ENCODE measurements at regions not wholly inside any gene's neighbourhood (a gene's known extent, or its start where the extent isn't known, plus 50 kb on each side); places are given as distances from the start of the nearest gene placed in this dataset.
"Not testable (repeated sequence)": the region's sequence is repeated elsewhere in the genome, so short reads cannot be mapped to it uniquely, and the experiment has no call there.

DNA sequence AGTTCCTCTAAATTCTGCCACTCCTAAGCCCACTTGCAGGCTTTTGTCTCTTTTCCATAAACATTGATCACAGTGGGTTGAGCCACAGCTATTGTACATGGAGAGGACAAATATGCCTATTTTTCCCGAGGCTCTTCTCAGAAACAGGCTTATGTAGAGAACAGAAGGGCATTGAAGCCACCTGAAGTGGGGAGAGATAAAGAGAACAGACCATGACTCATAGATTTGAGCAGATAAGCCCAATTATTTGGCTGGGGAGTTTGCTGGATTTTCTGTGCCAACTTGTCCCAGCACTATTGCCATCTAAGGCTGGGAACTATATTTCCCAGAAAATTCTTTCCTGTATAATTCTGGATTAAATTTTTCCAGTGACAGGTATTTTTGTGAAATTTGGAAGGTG lies 446.1 kb upstream of the RPS6KA3 start:
- no peak for DNase-seq (ENCODE audit: low read depth)

- DNase-seq (ENCODE audit: low read depth): no peak
These were observed 444.7 kb upstream of the RPS6KA3 start for GRCh38 chrX:20711366-20711765.

- no peak for DNase-seq (ENCODE audit: low read depth)
These were observed 426.4 kb upstream of the RPS6KA3 start for GRCh38 chrX:20693078-20693477.

DNA sequence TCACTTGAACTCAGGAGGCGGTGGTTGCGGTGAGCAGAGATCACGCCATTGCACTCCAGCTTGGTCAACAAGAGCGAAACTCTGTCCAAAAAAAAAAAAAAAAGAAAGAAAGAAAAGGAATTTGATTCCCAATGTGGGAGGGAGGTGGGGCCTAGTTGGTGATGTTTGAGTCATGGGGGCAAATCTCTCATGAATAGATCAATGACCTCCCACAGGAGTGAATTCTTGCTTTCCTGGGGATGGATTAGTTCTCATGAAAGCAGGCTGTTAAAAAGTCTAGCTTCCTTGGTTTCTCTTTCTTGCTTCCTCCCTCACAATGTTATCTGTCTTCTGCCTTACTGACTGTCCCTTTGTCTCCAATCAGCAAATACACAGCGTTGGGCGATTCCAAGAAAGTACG lies 419.5 kb upstream of the RPS6KA3 start:
- DNase-seq (ENCODE audit: low read depth): no peak

- DNase-seq (ENCODE audit: low read depth): no peak
These were observed 418.9 kb upstream of the RPS6KA3 start for GRCh38 chrX:20685652-20686051.

DNA sequence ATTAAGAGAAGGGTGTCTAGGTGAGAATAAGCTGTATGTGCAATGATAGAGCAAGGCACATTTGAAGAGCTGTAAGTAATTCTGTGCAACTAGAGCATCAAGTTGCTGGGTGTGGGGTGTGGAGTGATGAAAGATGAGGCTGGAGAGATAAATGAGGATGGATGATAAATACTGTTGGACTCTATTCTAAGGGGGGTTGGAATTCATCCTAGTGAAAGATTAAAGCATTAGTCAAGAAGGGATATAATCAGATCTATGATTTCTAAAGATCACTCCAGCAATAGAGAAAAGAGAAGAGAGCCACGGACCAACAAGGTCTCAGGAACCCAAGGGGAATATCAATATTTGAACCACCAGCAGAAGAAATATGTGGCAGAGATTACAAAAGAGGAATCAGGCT lies 415.0 kb upstream of the RPS6KA3 start:
- DNase-seq (ENCODE audit: low read depth): no peak

- no peak for DNase-seq (ENCODE audit: low read depth)
These were observed 414.3 kb upstream of the RPS6KA3 start for GRCh38 chrX:20680998-20681397.

DNA sequence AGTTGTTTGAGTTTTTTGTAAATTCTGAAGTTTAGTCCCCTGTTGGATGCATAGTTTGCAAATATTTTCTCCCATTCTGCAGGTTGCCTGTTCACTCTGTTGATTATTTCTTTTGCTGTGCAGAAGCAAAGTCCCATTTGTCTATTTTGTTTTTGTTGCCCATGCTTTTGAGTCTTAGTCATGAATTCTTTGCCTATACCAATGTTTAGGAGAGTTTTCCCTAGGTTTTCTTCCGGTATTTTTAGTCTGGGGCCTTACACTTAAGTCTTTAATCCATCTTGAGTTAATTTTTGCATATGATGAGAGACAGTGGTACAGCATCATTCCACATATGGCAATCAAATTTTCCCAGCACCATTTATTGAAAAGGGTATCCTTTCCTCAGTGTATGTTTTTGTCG lies 405.8 kb upstream of the RPS6KA3 start:
- DNase-seq (ENCODE audit: low read depth): no peak

DNA sequence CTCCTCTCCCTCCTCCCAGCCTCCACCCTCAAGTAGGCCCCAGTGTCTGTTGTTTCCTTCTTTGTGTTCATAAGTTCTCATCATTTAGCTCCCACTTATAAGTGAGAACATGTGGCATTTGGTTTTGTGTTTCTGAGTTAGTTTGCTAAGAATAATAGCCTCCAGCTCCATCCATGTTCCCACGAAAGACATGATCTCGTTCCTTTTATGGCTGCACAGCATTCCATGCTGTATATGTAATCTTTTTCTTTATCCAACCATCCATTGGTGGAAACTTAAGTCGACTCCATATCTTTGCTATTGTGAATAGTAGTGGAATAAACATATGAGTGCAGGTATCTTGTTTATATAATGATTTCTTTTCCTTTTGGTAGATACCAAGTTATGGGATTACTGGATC lies 405.0 kb upstream of the RPS6KA3 start:
- not testable (repeated sequence) for DNase-seq (ENCODE audit: low read depth)

GRCh38 chrX:20670611-20671010 lies 403.9 kb upstream of the RPS6KA3 start:
- no peak for DNase-seq (ENCODE audit: low read depth)

DNA sequence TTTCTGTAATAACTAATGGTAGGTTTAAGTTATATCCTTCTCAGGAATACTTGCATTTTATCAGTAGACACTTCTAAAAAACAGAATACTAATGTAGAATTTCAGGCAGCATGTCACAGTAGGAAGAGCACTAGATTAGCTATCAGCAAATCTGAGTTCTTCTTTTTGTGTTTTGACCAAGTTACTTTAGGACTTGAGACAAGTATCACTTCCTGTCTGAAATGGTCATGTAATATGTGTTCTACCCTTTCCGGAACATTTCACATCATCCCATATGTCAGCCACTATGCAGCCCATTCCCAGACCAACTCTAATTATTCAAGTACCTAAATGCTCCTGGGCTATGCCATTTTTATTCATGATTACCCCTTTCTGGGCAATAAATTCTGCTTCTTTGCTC lies 401.8 kb upstream of the RPS6KA3 start:
- DNase-seq (ENCODE audit: low read depth): no peak

- no peak for DNase-seq (ENCODE audit: low read depth)
These were observed 399.6 kb upstream of the RPS6KA3 start for GRCh38 chrX:20666331-20666730.

GRCh38 chrX:20665481-20665880 lies 398.8 kb upstream of the RPS6KA3 start:
- DNase-seq (ENCODE audit: low read depth): no peak

GRCh38 chrX:20664774-20665173 lies 398.1 kb upstream of the RPS6KA3 start:
- no peak for DNase-seq (ENCODE audit: low read depth)

- no peak for DNase-seq (ENCODE audit: low read depth)
These were observed 397.4 kb upstream of the RPS6KA3 start for GRCh38 chrX:20664131-20664530.

- no peak for DNase-seq (ENCODE audit: low read depth)
These were observed 396.6 kb upstream of the RPS6KA3 start for GRCh38 chrX:20663336-20663735.

DNA sequence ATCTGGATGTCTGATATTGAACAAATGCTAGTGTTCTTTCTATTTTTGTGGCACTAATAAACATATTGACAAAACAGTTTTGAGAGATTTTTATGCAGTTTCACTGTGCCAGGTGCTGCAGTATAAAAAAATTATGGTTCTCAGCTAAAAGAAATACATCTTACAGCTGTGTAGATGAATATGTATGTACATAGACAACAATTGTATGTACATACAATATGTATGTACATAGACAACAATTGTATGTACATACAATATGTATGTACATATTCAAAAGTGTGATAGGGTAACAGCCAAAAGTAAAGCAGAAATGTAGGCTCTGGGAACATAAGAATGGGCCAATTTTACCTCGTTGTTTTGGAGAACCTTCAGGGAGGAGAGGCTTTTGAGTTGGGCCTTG lies 390.0 kb upstream of the RPS6KA3 start:
- DNase-seq (ENCODE audit: low read depth): no peak

GRCh38 chrX:20654596-20655106 lies 387.9 kb upstream of the RPS6KA3 start:
- DNase-seq (ENCODE audit: low read depth): no peak

GRCh38 chrX:20653070-20653469 lies 386.4 kb upstream of the RPS6KA3 start:
- no peak for DNase-seq (ENCODE audit: low read depth)

GRCh38 chrX:20641954-20642353 lies 375.2 kb upstream of the RPS6KA3 start:
- DNase-seq (ENCODE audit: low read depth): no peak

DNA sequence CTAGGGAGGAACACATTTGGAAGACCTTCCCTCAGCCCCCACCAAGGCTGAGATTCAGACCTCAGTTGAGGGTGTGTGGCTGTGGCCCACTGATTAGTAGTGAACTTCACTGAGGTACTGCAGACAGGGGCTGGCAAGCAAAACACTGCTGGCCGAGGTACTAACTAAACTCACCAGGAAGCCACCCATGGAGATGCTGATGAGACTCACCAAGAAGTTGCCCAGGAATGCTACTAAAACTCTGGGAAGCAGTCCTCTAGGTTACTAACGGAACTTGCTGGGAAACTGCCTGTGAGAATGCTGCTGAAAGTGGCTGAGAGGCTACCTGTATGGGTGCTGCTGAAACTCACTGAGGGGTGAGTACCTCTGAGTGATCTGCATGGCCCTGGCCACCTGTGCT lies 372.4 kb upstream of the RPS6KA3 start:
- DNase-seq (ENCODE audit: low read depth): no peak

GRCh38 chrX:20637351-20637750 lies 370.6 kb upstream of the RPS6KA3 start:
- no peak for DNase-seq (ENCODE audit: low read depth)

DNA sequence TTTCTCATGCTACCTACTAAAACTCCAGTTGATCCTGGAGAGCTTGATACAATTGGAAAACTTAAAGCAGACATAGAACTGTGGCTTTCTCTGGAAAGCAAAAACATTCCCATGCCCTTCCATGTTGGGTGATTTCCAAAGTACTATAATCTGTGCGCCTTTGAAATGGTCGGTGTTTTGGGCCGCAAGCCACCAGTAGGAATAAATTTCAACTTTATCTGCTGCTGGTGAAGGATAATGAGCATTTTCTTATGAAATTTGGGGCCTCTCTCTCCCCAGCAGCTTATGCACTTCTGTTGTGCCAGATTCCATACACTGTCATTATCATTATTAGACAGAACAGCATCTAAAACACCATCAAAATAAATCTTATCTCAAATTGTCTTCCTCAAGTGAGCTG lies 366.7 kb upstream of the RPS6KA3 start:
- no peak for DNase-seq (ENCODE audit: low read depth)

- DNase-seq (ENCODE audit: low read depth): no peak
These were observed 356.7 kb upstream of the RPS6KA3 start for GRCh38 chrX:20623448-20623847.

DNA sequence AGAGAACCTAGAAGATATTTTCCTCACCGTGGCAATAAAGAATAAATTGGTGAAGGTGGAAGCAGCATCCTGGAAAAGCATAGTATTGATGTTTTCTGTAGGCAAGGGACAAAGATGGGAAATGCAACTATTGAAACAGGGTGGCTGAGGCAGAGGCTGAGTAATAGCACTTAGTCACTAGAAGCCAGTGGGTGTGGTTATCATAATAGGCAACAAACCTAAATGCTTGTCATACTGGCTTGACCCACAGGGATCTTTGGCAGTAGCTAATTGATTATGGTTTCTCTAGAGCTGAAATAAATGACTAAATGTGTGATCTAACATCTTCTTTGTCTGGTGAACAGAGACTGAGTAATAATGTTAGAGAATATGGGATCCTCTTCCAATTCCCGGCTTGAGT lies 353.6 kb upstream of the RPS6KA3 start:
- DNase-seq (ENCODE audit: low read depth): no peak

Data from T-helper 22 cell (primary cell).